ENCODE measurements at regions not wholly inside any gene's neighbourhood (a gene's known extent, or its start where the extent isn't known, plus 50 kb on each side); places are given as distances from the start of the nearest gene placed in this dataset.
"Not testable (repeated sequence)": the region's sequence is repeated elsewhere in the genome, so short reads cannot be mapped to it uniquely, and the experiment has no call there.

GRCh38 chr22:19658967-19659804 is 55.1 kb upstream of the SEPTIN5 start:
- FAIRE-seq (no peak), DNase-seq (ENCODE audit: insufficient read length, low spot score) (no peak)

- no peak for FAIRE-seq
Measured at GRCh38 chr22:19659805-19660345, 54.4 kb upstream of the SEPTIN5 start.

GRCh38 chr22:19660583-19660982 is 53.7 kb upstream of the SEPTIN5 start:
- not testable (repeated sequence) for DNase-seq (ENCODE audit: insufficient read length, low spot score); FAIRE-seq

More at GRCh38 chr22:19659805-19660345, 54.4 kb upstream of the SEPTIN5 start:
- no peak for DNase-seq (ENCODE audit: insufficient read length, low spot score)

- DNase-seq (ENCODE audit: insufficient read length, low spot score) (no peak), FAIRE-seq (no peak)
Measured at GRCh38 chr22:19661156-19661555, 53.1 kb upstream of the SEPTIN5 start.

GRCh38 chr22:19662049-19662684 is 52.1 kb upstream of the SEPTIN5 start:
- DNase-seq (ENCODE audit: insufficient read length, low spot score); FAIRE-seq: not testable (repeated sequence)

- peak; percentile 19 for DNase-seq (ENCODE audit: insufficient read length, low spot score)
- no peak for FAIRE-seq
Measured at GRCh38 chr22:19663286-19663815, 51.0 kb upstream of the SEPTIN5 start.

- FAIRE-seq: no peak
- DNase-seq (ENCODE audit: insufficient read length, low spot score): no peak
Measured at GRCh38 chr22:19663821-19664355, 50.4 kb upstream of the SEPTIN5 start.

- FAIRE-seq (no peak), DNase-seq (ENCODE audit: insufficient read length, low spot score) (no peak)
Measured at GRCh38 chr22:19664406-19664805, 49.9 kb upstream of the SEPTIN5 start.
